ENCODE measurements at regions not wholly inside any gene's neighbourhood (a gene's known extent, or its start where the extent isn't known, plus 50 kb on each side); places are given as distances from the start of the nearest gene placed in this dataset.

DNA sequence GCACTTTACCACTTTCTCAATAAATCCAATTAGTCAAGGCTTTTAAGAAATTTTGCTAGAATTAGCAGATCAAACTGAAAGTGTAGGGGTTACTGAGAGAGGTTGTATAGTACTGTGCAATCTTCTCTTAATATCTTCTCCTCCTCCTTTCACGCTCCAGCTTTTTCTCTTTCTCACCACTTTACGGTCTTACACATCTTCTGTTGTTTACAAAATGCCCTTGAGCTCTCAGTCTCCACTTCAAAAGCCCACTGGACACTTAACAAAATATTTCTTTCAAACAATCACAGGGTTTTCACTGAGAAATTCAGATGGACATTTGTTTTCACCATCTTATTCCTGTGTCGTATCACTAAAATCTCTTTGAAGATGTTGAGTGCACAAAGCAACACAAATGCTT, 678.2 kb downstream of the ADGRL2 start:
- Histone ChIP-seq H3K27me3 (ENCODE audit: insufficient read depth, low read length) (no peaks in the 10 kb centered on the region), H3K27ac (ENCODE audit: low read depth, low read length, poor library complexity, severe bottlenecking) (no peak overlapping the region), H3K36me3 (ENCODE audit: insufficient read depth, low read length) (no peaks in the 10 kb centered on the region), H3K4me1 (ENCODE audit: insufficient read depth, low read length, severe bottlenecking) (no peaks in the 10 kb centered on the region), H3K4me3 (ENCODE audit: low read depth, low read length, poor library complexity, severe bottlenecking) (no peak overlapping the region), H3F3A (ENCODE audit: insufficient read depth, low read length) (no peaks in the 10 kb centered on the region), H3K4me2 (ENCODE audit: low read length) (no peak overlapping the region), H3K9me2 (ENCODE audit: low read depth, low read length) (no peaks in the 10 kb centered on the region), H3K79me2 (ENCODE audit: insufficient read depth, low read length) (no peaks in the 10 kb centered on the region), H2AFZ (ENCODE audit: low read length) (no peak overlapping the region), H4K20me1 (ENCODE audit: insufficient read depth, low read length) (no peaks in the 10 kb centered on the region), H3K9ac (ENCODE audit: low read length) (no peak overlapping the region), H3K9me3 (ENCODE audit: low read length) (no peaks in the 10 kb centered on the region)
- TF ChIP-seq CTCF (IDR thresholded peaks at IDR 0.05; ENCODE audit: low read length) (no peak), EZH2 (IDR thresholded peaks at IDR 0.05; ENCODE audit: borderline replicate concordance, low read length) (no peak)

DNA sequence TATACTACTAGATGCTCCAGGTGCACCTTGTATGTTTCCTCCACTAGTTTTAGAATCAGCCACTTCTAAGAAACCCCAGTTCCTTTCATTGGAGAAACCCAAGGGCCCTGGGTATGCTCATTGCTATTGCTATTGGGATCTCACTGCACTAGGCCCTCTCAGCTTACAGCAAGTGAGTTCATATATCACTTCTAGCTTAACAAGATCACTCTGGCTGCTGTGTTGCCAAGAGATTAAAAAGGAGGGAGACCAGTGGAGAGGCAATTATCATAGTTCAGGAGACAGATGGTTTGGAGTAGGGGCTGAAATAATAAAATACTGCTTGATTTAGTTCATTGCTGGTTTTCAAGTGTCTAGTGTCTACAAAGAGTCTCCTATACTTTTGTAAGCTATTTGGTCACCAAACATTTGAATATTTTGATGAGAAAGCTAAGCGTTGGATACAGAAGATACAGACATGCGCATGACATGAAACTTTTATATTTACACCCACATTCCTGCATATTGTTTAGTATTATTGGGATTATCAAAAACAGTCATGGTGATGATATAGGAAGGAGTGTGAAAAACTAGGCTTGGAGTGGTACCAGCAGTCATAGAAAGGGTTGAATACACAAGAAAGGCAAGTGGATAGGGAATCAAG, 671.9 kb downstream of the ADGRL2 start:
- no peak overlapping the region for H3K4me3 ChIP-seq (ENCODE audit: low read depth, low read length, poor library complexity, severe bottlenecking)
- H3K36me3 ChIP-seq (ENCODE audit: insufficient read depth, low read length) = no peaks in the 10 kb centered on the region

DNA sequence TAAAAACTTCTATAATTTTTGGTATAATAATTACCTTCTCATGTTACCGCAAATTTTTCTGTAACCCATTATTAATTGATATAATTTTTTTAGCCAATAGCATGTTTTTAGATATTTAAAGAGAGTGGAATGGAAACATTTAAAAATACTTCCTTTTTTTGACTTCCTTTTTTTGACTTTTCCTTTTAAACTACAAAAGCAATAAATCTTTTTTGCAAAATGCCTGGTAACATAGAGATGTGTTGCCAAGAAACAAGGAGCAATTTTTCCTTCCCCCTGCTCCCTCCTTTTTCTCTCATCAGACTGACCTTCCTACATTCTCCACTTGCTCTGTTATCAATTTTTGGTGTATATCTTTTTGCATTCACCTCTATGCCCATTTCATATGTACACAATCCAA, 666.2 kb downstream of the ADGRL2 start:
- Histone ChIP-seq H3K4me1 (ENCODE audit: insufficient read depth, low read length, severe bottlenecking) (peaks cover 7% of the 10 kb centered on the region), H3F3A (ENCODE audit: insufficient read depth, low read length) (no peaks in the 10 kb centered on the region), H3K36me3 (ENCODE audit: insufficient read depth, low read length) (no peaks in the 10 kb centered on the region), H3K9me3 (ENCODE audit: low read length) (no peaks in the 10 kb centered on the region), H4K20me1 (ENCODE audit: insufficient read depth, low read length) (no peaks in the 10 kb centered on the region), H3K9me2 (ENCODE audit: low read depth, low read length) (no peaks in the 10 kb centered on the region), H3K79me2 (ENCODE audit: insufficient read depth, low read length) (no peaks in the 10 kb centered on the region), H3K27me3 (ENCODE audit: insufficient read depth, low read length) (no peaks in the 10 kb centered on the region), H3K4me3 (ENCODE audit: low read depth, low read length, poor library complexity, severe bottlenecking) (no peak overlapping the region), H3K27ac (ENCODE audit: low read depth, low read length, poor library complexity, severe bottlenecking) (no peak overlapping the region), H3K9ac (ENCODE audit: low read length) (no peak overlapping the region), H3K4me2 (ENCODE audit: low read length) (no peak overlapping the region), H2AFZ (ENCODE audit: low read length) (no peak overlapping the region)
- TF ChIP-seq EZH2 (IDR thresholded peaks at IDR 0.05; ENCODE audit: borderline replicate concordance, low read length) (no peak), CTCF (IDR thresholded peaks at IDR 0.05; ENCODE audit: low read length) (no peak)

More for the DNA sequence above, 671.9 kb downstream of the ADGRL2 start:
- Histone ChIP-seq H3K4me1 (ENCODE audit: insufficient read depth, low read length, severe bottlenecking) (no peaks in the 10 kb centered on the region), H3K9me3 (ENCODE audit: low read length) (no peaks in the 10 kb centered on the region), H3K9me2 (ENCODE audit: low read depth, low read length) (no peaks in the 10 kb centered on the region), H3F3A (ENCODE audit: insufficient read depth, low read length) (no peaks in the 10 kb centered on the region), H3K27me3 (ENCODE audit: insufficient read depth, low read length) (no peaks in the 10 kb centered on the region), H4K20me1 (ENCODE audit: insufficient read depth, low read length) (no peaks in the 10 kb centered on the region), H3K9ac (ENCODE audit: low read length) (no peak overlapping the region), H3K27ac (ENCODE audit: low read depth, low read length, poor library complexity, severe bottlenecking) (no peak overlapping the region), H3K4me2 (ENCODE audit: low read length) (no peak overlapping the region), H3K79me2 (ENCODE audit: insufficient read depth, low read length) (no peaks in the 10 kb centered on the region), H2AFZ (ENCODE audit: low read length) (no peak overlapping the region)
- TF ChIP-seq EZH2 (IDR thresholded peaks at IDR 0.05; ENCODE audit: borderline replicate concordance, low read length) (no peak), CTCF (IDR thresholded peaks at IDR 0.05; ENCODE audit: low read length) (no peak)
